ENCODE measurements at regions not wholly inside any gene's neighbourhood (a gene's known extent, or its start where the extent isn't known, plus 50 kb on each side); places are given as distances from the start of the nearest gene placed in this dataset.

DNA sequence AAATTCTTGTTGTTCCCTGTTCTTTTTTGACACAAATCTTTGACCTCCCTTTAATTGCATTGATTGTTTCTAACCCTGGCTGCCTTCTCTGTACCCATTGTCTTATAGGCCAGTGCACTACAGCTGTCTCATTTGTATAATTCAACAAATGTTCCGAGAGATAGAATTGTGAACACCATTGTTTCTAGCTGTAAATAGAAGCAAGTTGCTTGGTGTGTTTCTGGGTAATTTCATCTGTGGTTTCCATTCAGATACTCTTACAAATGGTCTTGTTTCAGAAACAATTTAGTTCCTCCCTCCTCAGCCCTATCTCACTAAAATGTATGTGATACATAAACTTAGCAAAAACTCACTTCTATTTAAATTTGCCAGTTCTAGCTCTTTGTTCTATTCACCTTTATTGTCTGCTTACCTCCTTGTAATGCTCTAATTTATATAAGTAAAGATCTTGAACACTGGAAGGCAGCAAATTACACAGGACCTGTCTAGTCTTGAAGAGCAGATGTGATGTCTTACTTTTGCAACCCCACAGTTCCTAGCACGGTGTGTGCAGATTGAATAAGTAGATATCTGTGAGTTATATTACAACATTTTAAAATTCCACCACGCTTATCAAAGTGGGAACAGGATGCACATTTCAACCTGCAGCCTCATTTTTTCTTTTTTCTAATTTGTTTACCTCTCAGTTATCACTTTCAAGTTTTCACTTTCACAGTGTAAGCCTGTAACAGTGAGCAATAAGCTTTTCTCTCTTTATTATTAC lies 515.6 kb upstream of the ZP4 start:
- TF ChIP-seq, protein P1, sequence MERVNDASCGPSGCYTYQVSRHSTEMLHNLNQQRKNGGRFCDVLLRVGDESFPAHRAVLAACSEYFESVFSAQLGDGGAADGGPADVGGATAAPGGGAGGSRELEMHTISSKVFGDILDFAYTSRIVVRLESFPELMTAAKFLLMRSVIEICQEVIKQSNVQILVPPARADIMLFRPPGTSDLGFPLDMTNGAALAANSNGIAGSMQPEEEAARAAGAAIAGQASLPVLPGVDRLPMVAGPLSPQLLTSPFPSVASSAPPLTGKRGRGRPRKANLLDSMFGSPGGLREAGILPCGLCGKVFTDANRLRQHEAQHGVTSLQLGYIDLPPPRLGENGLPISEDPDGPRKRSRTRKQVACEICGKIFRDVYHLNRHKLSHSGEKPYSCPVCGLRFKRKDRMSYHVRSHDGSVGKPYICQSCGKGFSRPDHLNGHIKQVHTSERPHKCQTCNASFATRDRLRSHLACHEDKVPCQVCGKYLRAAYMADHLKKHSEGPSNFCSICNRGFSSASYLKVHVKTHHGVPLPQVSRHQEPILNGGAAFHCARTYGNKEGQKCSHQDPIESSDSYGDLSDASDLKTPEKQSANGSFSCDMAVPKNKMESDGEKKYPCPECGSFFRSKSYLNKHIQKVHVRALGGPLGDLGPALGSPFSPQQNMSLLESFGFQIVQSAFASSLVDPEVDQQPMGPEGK (CRISPR knock-in tag; IDR thresholded peaks at IDR 0.05; ENCODE audit: borderline replicate concordance), result no peak
- TF ChIP-seq OSR1 (CRISPR knock-in tag; IDR thresholded peaks at IDR 0.05) (no peak), SNAI2 (CRISPR knock-in tag; IDR thresholded peaks at IDR 0.05) (no peak), ZC3H10 (CRISPR knock-in tag; IDR thresholded peaks at IDR 0.05) (no peak), ZFP30 (CRISPR knock-in tag; IDR thresholded peaks at IDR 0.05) (no peak)
- TF ChIP-seq, protein P2, sequence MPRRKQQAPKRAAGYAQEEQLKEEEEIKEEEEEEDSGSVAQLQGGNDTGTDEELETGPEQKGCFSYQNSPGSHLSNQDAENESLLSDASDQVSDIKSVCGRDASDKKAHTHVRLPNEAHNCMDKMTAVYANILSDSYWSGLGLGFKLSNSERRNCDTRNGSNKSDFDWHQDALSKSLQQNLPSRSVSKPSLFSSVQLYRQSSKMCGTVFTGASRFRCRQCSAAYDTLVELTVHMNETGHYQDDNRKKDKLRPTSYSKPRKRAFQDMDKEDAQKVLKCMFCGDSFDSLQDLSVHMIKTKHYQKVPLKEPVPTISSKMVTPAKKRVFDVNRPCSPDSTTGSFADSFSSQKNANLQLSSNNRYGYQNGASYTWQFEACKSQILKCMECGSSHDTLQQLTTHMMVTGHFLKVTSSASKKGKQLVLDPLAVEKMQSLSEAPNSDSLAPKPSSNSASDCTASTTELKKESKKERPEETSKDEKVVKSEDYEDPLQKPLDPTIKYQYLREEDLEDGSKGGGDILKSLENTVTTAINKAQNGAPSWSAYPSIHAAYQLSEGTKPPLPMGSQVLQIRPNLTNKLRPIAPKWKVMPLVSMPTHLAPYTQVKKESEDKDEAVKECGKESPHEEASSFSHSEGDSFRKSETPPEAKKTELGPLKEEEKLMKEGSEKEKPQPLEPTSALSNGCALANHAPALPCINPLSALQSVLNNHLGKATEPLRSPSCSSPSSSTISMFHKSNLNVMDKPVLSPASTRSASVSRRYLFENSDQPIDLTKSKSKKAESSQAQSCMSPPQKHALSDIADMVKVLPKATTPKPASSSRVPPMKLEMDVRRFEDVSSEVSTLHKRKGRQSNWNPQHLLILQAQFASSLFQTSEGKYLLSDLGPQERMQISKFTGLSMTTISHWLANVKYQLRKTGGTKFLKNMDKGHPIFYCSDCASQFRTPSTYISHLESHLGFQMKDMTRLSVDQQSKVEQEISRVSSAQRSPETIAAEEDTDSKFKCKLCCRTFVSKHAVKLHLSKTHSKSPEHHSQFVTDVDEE (CRISPR knock-in tag; IDR thresholded peaks at IDR 0.05), result no peak

All from SK-N-SH treated with all-trans-retinoic acid at 6 μM for 48 hours (cell line).